ENCODE measurements at regions not wholly inside any gene's neighbourhood (a gene's known extent, or its start where the extent isn't known, plus 50 kb on each side); places are given as distances from the start of the nearest gene placed in this dataset.
"Not testable (repeated sequence)": the region's sequence is repeated elsewhere in the genome, so short reads cannot be mapped to it uniquely, and the experiment has no call there.

GRCh38 chrX:1860936-1861594 lies 246.2 kb downstream of the ASMT start:
- H3K27ac Mint-ChIP-seq, result no peak overlapping the region
- no peak overlapping the region for H3K4me3 Mint-ChIP-seq
- ATAC-seq (no peak), DNase-seq (ENCODE audit: low spot score) (no peak)
- CTCF ChIA-PET, result no interaction called here
- no peaks in the 10 kb centered on the region for H3K27me3 Mint-ChIP-seq (ENCODE audit: low read depth)
- POLR2A ChIA-PET, result no interaction called here
- TF ChIP-seq PREB (CRISPR knock-in tag; IDR thresholded peaks at IDR 0.05; ENCODE audit: borderline replicate concordance) (no peak), PRDM15 (CRISPR knock-in tag; IDR thresholded peaks at IDR 0.05) (no peak), GTF2I (CRISPR knock-in tag; conservative IDR thresholded peaks at IDR 0.05) (no peak), FOXP1 (CRISPR knock-in tag; IDR thresholded peaks at IDR 0.05; ENCODE audit: borderline replicate concordance) (no peak), MAX (CRISPR knock-in tag; IDR thresholded peaks at IDR 0.05) (no peak), RORB (CRISPR knock-in tag; IDR thresholded peaks at IDR 0.05) (no peak)
- peaks cover 3% of the 10 kb centered on the region; the same call in 1 of the 2 replicates for H3K4me1 Mint-ChIP-seq
- no peaks in the 10 kb centered on the region for H3K36me3 Mint-ChIP-seq
- H3K9me3 Mint-ChIP-seq, result peaks cover 9% of the 10 kb centered on the region

- H3K27ac Mint-ChIP-seq; H3K4me1 Mint-ChIP-seq; CTCF ChIA-PET; H3K27me3 Mint-ChIP-seq (ENCODE audit: low read depth); H3K9me3 Mint-ChIP-seq; H3K36me3 Mint-ChIP-seq; DNase-seq (ENCODE audit: low spot score); H3K4me3 Mint-ChIP-seq; ATAC-seq; POLR2A ChIA-PET: not testable (repeated sequence)
Measured at GRCh38 chrX:1863995-1864394, 249.1 kb downstream of the ASMT start.

- H3K4me3 Mint-ChIP-seq, result no peak overlapping the region
- ATAC-seq (no peak), DNase-seq (ENCODE audit: low spot score) (no peak)
- no peaks in the 10 kb centered on the region for H3K27me3 Mint-ChIP-seq (ENCODE audit: low read depth)
- peaks cover 3% of the 10 kb centered on the region for H3K9me3 Mint-ChIP-seq
- POLR2A ChIA-PET, result no interaction called here
- H3K36me3 Mint-ChIP-seq, result no peaks in the 10 kb centered on the region
- CTCF ChIA-PET, result no interaction called here
- no peak overlapping the region for H3K27ac Mint-ChIP-seq
- H3K4me1 Mint-ChIP-seq, result no peaks in the 10 kb centered on the region
- TF ChIP-seq EMX1 (CRISPR knock-in tag; IDR thresholded peaks at IDR 0.05) (no peak), NFE2L1 (CRISPR knock-in tag; IDR thresholded peaks at IDR 0.05) (no peak), RELA (CRISPR knock-in tag; IDR thresholded peaks at IDR 0.05; ENCODE audit: borderline replicate concordance) (no peak), USF2 (CRISPR knock-in tag; IDR thresholded peaks at IDR 0.05) (no peak), IRF2 (CRISPR knock-in tag; IDR thresholded peaks at IDR 0.05; ENCODE audit: borderline replicate concordance, low read depth) (no peak), ESRRA (CRISPR knock-in tag; IDR thresholded peaks at IDR 0.05; ENCODE audit: borderline replicate concordance) (no peak), ZSCAN18 (CRISPR knock-in tag; IDR thresholded peaks at IDR 0.05) (no peak), AR (CRISPR knock-in tag; IDR thresholded peaks at IDR 0.05) (no peak), ZNF232 (CRISPR knock-in tag; IDR thresholded peaks at IDR 0.05) (no peak), NFYB (CRISPR knock-in tag; conservative IDR thresholded peaks at IDR 0.05; ENCODE audit: low read depth) (no peak), ZNF532 (CRISPR knock-in tag; IDR thresholded peaks at IDR 0.05; ENCODE audit: borderline replicate concordance) (no peak)
Measured at GRCh38 chrX:1870421-1870820, 255.6 kb downstream of the ASMT start.
